IMR-90 (cell line): ENCODE measurements at regions not wholly inside any gene's neighbourhood (a gene's known extent, or its start where the extent isn't known, plus 50 kb on each side); places are given as distances from the start of the nearest gene placed in this dataset.

Experiments
- ATAC-seq: fragments of 200-7000 bp; cut with Tn5 transposase; 2 replicates; pipeline ENCODE4 v1.9.1; 2020; ENCODE audit warnings: low read depth, mild to moderate bottlenecking, moderate library complexity
- BruUV-seq: library from RNA; stranded (reverse); fragments of 400-500 nt; replicated peaks from 2 replicates; lab custom pipeline; 2021; lab: Mats Ljungman, UMichigan
- CTCF ChIA-PET: fragments of 300-600 bp; formaldehyde crosslinking; extraction: SDS; loops from one replicate; lab custom pipeline; 2021; ENCODE audit warnings: antibody characterized with exemption; lab: Yijun Ruan, JAX
- POLR2A ChIA-PET: fragments of 300-600 bp; sonication (Branson Sonifier 250); formaldehyde crosslinking; loops from one replicate; lab custom pipeline; 2022; ENCODE audit warnings: antibody characterized with exemption; ENCODE audit not compliant: unreplicated experiment; lab: Charles Lee
- DNase-seq: peaks from one replicate; pipeline ENCODE4 v3.0.0; 2013
- H2AFZ ChIP-seq: replicated peaks from 2 replicates; pipeline ENCODE3; 2013; ENCODE audit warnings: low read length, mild to moderate bottlenecking; ENCODE audit not compliant: poor library complexity
- H2AK5ac ChIP-seq: 2 replicates; pipeline ENCODE4 v1.6.1; 2013; ENCODE audit warnings: low read depth, low read length, inconsistent platforms
- H2AK9ac ChIP-seq: replicated peaks from 2 replicates; pipeline ENCODE3; 2013; ENCODE audit warnings: mild to moderate bottlenecking, low read depth, low read length, moderate library complexity; ENCODE audit not compliant: poor library complexity
- H2BK120ac ChIP-seq: 2 replicates; pipeline ENCODE4 v1.6.1; 2013; ENCODE audit warnings: low read depth, low read length, inconsistent platforms
- H2BK15ac ChIP-seq: 3 replicates; pipeline ENCODE4 v1.6.1; 2013; ENCODE audit warnings: low read depth, low read length, inconsistent platforms
- H2BK20ac ChIP-seq: 2 replicates; pipeline ENCODE4 v1.6.1; 2013; ENCODE audit warnings: low read depth, mild to moderate bottlenecking, inconsistent platforms, low read length, moderate library complexity
- H2BK5ac ChIP-seq: 2 replicates; pipeline ENCODE4 v1.6.1; 2013; ENCODE audit warnings: mild to moderate bottlenecking, low read depth, low read length, inconsistent platforms; ENCODE audit not compliant: poor library complexity, severe bottlenecking
- H3K14ac ChIP-seq: replicated peaks from 2 replicates; pipeline ENCODE4 v1.6.1; 2013; ENCODE audit warnings: low read depth, low read length, inconsistent platforms
- H3K18ac ChIP-seq: 2 replicates; pipeline ENCODE4 v1.6.1; 2013; ENCODE audit warnings: low read depth, low read length, control low read depth
- H3K23ac ChIP-seq: 2 replicates; pipeline ENCODE4 v1.6.1; 2013; ENCODE audit warnings: low read depth, low read length, inconsistent platforms
- H3K27ac ChIP-seq: 2 replicates; pipeline ENCODE4 v1.5.1; 2013; ENCODE audit warnings: mild to moderate bottlenecking, control low read depth, low read length; ENCODE audit not compliant: insufficient read depth
- H3K27me3 ChIP-seq: 2 replicates; pipeline ENCODE4 v1.6.1; 2013; ENCODE audit warnings: low read length; ENCODE audit not compliant: control insufficient read depth, insufficient read depth
- H3K36me3 ChIP-seq: 2 replicates; pipeline ENCODE4 v1.6.1; 2013; ENCODE audit warnings: low read length, mixed read lengths; ENCODE audit not compliant: control insufficient read depth, insufficient read depth
- H3K4ac ChIP-seq: 2 replicates; pipeline ENCODE4 v1.6.1; 2013; ENCODE audit warnings: low read depth, low read length, inconsistent platforms
- H3K4me1 ChIP-seq: 2 replicates; pipeline ENCODE4 v1.6.1; 2013; ENCODE audit warnings: low read length, mixed read lengths; ENCODE audit not compliant: control insufficient read depth, insufficient read depth
- H3K4me2 ChIP-seq: 2 replicates; pipeline ENCODE4 v1.6.1; 2013; ENCODE audit warnings: low read depth, mild to moderate bottlenecking, control low read depth, low read length, moderate library complexity
- H3K4me3 ChIP-seq: 2 replicates; pipeline ENCODE4 v1.5.1; 2013; ENCODE audit warnings: low read depth, mild to moderate bottlenecking, control low read depth, low read length, moderate library complexity; ENCODE audit not compliant: insufficient read depth
- H3K56ac ChIP-seq: 2 replicates; pipeline ENCODE4 v1.6.1; 2013; ENCODE audit warnings: low read length, inconsistent platforms; ENCODE audit not compliant: insufficient read depth; ENCODE audit errors: extremely low read depth
- H3K79me1 ChIP-seq, 2 experiments: 2 replicates each; pipeline ENCODE4 v1.6.1; 2013; ENCODE audit warnings: low read length in 2 of 2, inconsistent platforms in 1 of 2, low read depth in 1 of 2
- H3K9ac ChIP-seq: 2 replicates; pipeline ENCODE4 v1.6.1; 2013; ENCODE audit warnings: low read depth, low read length, control low read depth
- H3K9me1 ChIP-seq: 2 replicates; pipeline ENCODE4 v1.6.1; 2013; ENCODE audit warnings: low read length, inconsistent platforms; ENCODE audit not compliant: insufficient read depth
- H3K9me3 ChIP-seq: 2 replicates; pipeline ENCODE4 v1.6.1; 2013; ENCODE audit warnings: low read length; ENCODE audit not compliant: control insufficient read depth, insufficient read depth
- H4K20me1 ChIP-seq: 2 replicates; pipeline ENCODE4 v1.6.1; 2013; ENCODE audit warnings: low read length, inconsistent platforms; ENCODE audit not compliant: insufficient read depth
- H4K5ac ChIP-seq: 2 replicates; pipeline ENCODE4 v1.6.1; 2013; ENCODE audit warnings: mild to moderate bottlenecking, low read depth, low read length, control low read depth
- H4K8ac ChIP-seq, 2 experiments: 2 replicates each; pipeline ENCODE4 v1.6.1; 2013; ENCODE audit warnings: low read depth in 2 of 2, low read length in 2 of 2, control low read depth in 1 of 2, inconsistent platforms in 1 of 2
- H4K91ac ChIP-seq: 2 replicates; pipeline ENCODE4 v1.6.1; 2013; ENCODE audit warnings: low read depth, low read length, inconsistent platforms; ENCODE audit not compliant: insufficient read depth
- BHLHE40 ChIP-seq: fragments of 150-350 bp; IDR thresholded peaks from 2 replicates; pipeline ENCODE4 v1.6.1; 2016; ENCODE audit warnings: mild to moderate bottlenecking, low read depth, low read length
- CHD1 ChIP-seq: IDR thresholded peaks from 2 replicates; pipeline ENCODE4 v1.6.1; 2012; ENCODE audit warnings: low read depth, low read length, improper control_type of control experiment
- CTCF ChIP-seq: conservative IDR thresholded peaks from 2 replicates; pipeline ENCODE4 v1.5.1; 2012; ENCODE audit warnings: mild to moderate bottlenecking, low read depth, low read length, improper control_type of control experiment
- ELK1 ChIP-seq: fragments of 150-350 bp; IDR thresholded peaks from 2 replicates; pipeline ENCODE4 v1.6.1; 2016; ENCODE audit warnings: low read depth, mild to moderate bottlenecking, low read length, moderate library complexity, borderline replicate concordance
- MAZ ChIP-seq: IDR thresholded peaks from 2 replicates; pipeline ENCODE4 v1.6.1; 2012; ENCODE audit warnings: low read depth, mild to moderate bottlenecking, low read length, improper control_type of control experiment, moderate library complexity, borderline replicate concordance
- MXI1 ChIP-seq: IDR thresholded peaks from 2 replicates; pipeline ENCODE4 v1.6.1; 2012; ENCODE audit warnings: low read depth, mild to moderate bottlenecking, low read length, moderate library complexity, borderline replicate concordance
- NFE2L2 ChIP-seq: fragments of 150-350 bp; IDR thresholded peaks from 2 replicates; pipeline ENCODE4 v1.6.1; 2016; ENCODE audit warnings: low read depth, mild to moderate bottlenecking, low read length
- RCOR1 ChIP-seq: IDR thresholded peaks from 2 replicates; pipeline ENCODE4 v1.6.1; 2012; ENCODE audit warnings: mild to moderate bottlenecking, low read length, improper control_type of control experiment; ENCODE audit not compliant: insufficient replicate concordance
- RFX5 ChIP-seq: IDR thresholded peaks from 2 replicates; pipeline ENCODE4 v1.8.0; 2012; ENCODE audit warnings: low read depth, mild to moderate bottlenecking, low read length, moderate library complexity
- SMC3 ChIP-seq: fragments of 150-350 bp; IDR thresholded peaks from 2 replicates; pipeline ENCODE4 v1.6.1; 2016; ENCODE audit warnings: low read depth, mild to moderate bottlenecking, antibody characterized with exemption, low read length, moderate library complexity
- USF2 ChIP-seq: fragments of 150-350 bp; IDR thresholded peaks from 2 replicates; pipeline ENCODE4 v1.6.1; 2017; ENCODE audit warnings: mild to moderate bottlenecking, antibody characterized with exemption, low read length, low read depth
- WGBS, 2 experiments: methylation state at CpG; one replicate each; pipeline versions ENCODE4 v1.1.5 to v1.1.7; 2013; ENCODE audit warnings: missing lambda C conversion rate in 2 of 2; ENCODE audit not compliant: insufficient read length in 1 of 2; ENCODE audit errors: extremely low coverage in 2 of 2; 5-methylcytosine and 5-hydroxymethylcytosine counted together
- dilution Hi-C: fragments of 300-500 bp; cut with HindIII; formaldehyde crosslinking; loops from one replicate; pipeline ENCODE4 v1.14.3; 2018; ENCODE audit warnings: low sequenced_read_pairs; ENCODE audit not compliant: unreplicated experiment
- in situ Hi-C: fragments of 300-500 bp; cut with MboI; formaldehyde crosslinking; loops from 3 replicates; pipeline ENCODE4 v1.14.3; 2019; ENCODE audit warnings: low sequenced_read_pairs, inconsistent platforms, mixed read lengths
- intact Hi-C: fragments of 100-400 bp; cut with micrococcal nuclease; formaldehyde crosslinking; loops from 2 replicates; pipeline ENCODE4 v1.10.0; 2022

GRCh38 chr5:125010356-125010755 lies 263.9 kb upstream of the ZNF608 start:
- ChIA-PET CTCF (no interaction called here), POLR2A (no interaction called here)
- intact Hi-C loops (no loop called here), in situ Hi-C loops (no loop called here), dilution Hi-C loops (no loop called here)
- no peak overlapping the region for H2AK5ac ChIP-seq
- no peak overlapping the region for H3K56ac ChIP-seq
- H2BK5ac ChIP-seq = no peak overlapping the region
- no peaks in the 10 kb centered on the region for H4K20me1 ChIP-seq
- H3K27ac ChIP-seq = no peak overlapping the region
- ATAC-seq = no peak
- no peak for DNase-seq
- TF ChIP-seq BHLHE40 (no peak), MAZ (no peak), RCOR1 (no peak), CTCF (no peak), CHD1 (no peak), USF2 (no peak), NFE2L2 (no peak), SMC3 (no peak), ELK1 (no peak), MXI1 (no peak), RFX5 (no peak)
- no peak overlapping the region for H3K18ac ChIP-seq
- H2AK9ac ChIP-seq = no peak overlapping the region
- no peak overlapping the region for H4K8ac ChIP-seq
- no peak overlapping the region for H2BK15ac ChIP-seq
- 0 out of 2 replicates have a peak, but pooled peaks cover under 1% of the 10 kb centered on the region for H3K4me1 ChIP-seq
- H3K36me3 ChIP-seq = no peaks in the 10 kb centered on the region
- H3K4me2 ChIP-seq = no peak overlapping the region
- H3K9me1 ChIP-seq = no peaks in the 10 kb centered on the region
- no peak overlapping the region for H3K9ac ChIP-seq
- no peak overlapping the region for H3K23ac ChIP-seq
- no TSS peak for BruUV-seq
- no peak overlapping the region for H2AFZ ChIP-seq
- H4K5ac ChIP-seq = no peak overlapping the region
- H3K27me3 ChIP-seq = no peaks in the 10 kb centered on the region
- WGBS, 2 experiments = 92% methylated on average over 2 of the region's 7 CpGs; no CpG with 5 or more reads in 1 of the 2 experiments
- no peaks in the 10 kb centered on the region for H3K9me3 ChIP-seq
- H2BK20ac ChIP-seq = no peak overlapping the region
- H3K14ac ChIP-seq = no peak overlapping the region
- H4K91ac ChIP-seq = no peak overlapping the region
- no peak overlapping the region for H3K4ac ChIP-seq
- no peak overlapping the region for H2BK120ac ChIP-seq
- H3K4me3 ChIP-seq = no peak overlapping the region
- H3K79me1 ChIP-seq = no peaks in the 10 kb centered on the region
